Stimulated activated CD4-positive, alpha-beta T cell treated with anti-CD3 and anti-CD28 coated beads, Interleukin-4, amount 100 ng/mL, for 24 hours (primary cell): ENCODE measurements at regions not wholly inside any gene's neighbourhood (a gene's known extent, or its start where the extent isn't known, plus 50 kb on each side); places are given as distances from the start of the nearest gene placed in this dataset.

Experiments
- DNase-seq: peaks from one replicate; pipeline ENCODE4 v3.0.0-alpha.2; 2020

DNA sequence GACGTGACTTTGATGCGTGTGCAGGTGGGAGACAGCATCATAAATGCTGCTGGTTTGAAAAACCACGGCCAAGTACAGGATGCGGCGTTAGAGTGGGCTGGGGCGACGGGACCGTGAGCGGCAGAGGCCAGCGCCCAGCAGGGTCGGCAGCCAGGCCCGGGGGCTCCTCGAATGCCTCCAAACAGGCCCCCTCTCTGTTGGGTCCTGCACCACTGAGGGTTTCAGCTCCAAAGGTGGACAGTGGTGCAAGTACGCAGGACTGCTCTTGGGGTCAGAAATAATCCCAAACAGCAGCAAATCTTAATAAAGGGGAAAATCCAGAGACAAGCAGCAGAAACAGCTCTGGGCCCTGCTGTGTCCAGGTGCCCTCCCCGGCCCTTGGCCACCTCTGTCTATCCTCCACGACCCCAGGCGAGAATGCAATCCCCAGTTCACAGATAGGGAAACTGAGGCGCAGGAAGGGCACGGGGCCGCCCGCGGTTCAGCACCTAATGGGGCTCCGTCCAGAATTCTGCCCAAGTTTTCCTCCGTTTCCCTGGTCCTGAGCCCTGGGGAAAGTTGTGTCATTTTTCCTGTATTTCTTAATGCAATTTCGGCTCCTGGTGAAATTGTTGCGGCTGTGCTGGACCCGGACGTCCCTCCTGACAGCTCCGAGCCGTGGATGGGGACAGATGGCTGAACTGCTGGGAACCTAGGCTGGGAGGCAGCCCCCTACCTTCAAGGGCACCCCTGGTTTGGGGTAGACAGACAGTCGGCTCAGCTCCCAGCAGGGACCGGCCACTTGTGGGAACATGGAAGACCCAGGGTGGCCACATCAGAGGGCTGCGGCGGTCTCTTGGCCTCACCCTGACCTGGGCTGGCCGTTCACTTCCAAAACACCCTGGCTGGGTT is 97.4 kb downstream of the FOXL3 start:
- no peak for DNase-seq

DNA sequence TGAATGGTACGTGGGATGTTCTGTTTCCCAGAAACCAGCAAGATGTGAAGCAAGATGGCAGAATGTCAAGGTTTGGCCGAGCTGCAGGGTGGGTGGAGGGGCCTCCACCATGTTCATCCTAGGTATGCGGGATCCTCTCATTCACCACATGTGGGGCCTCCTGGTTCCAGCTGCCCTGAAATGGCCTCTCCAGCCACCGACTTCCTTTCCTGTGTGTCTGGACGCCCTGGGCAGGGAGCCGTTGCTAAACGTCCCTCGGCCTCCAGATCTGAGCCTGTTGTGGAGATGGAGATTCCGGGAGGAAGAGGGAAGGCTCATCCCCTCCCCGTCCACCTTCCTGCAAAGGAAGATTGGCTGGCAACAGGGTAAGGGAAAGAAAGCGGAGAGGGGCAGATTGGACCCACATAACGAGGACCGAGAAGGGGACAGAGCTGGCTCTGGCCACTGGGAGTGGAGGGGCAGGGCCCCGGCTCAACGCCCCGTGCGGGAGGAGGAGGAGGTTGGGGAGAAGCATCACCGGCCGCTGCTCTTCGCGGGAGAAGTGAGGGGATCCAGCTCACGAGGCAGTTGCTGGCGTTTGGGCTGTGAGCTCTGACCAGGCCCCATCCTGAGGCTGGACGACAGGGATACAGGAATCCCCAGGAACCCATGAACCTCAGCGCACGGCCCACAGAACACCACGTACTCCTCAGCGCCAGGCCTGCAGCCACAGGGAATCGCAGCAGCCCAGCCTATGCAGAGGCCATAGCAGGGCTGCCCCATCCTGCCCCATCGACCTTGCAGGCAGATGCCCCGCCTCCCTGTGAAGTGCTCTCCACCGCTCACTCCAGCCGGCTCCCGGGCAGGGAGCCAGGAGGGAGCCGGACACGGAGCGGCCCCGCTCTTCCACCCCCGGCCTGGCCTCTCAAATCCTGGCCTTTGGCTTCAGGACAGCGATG is 98.3 kb downstream of the FOXL3 start:
- DNase-seq: no peak

GRCh38 chr7:388961-389701 is 99.2 kb downstream of the FOXL3 start:
- no peak for DNase-seq

DNA sequence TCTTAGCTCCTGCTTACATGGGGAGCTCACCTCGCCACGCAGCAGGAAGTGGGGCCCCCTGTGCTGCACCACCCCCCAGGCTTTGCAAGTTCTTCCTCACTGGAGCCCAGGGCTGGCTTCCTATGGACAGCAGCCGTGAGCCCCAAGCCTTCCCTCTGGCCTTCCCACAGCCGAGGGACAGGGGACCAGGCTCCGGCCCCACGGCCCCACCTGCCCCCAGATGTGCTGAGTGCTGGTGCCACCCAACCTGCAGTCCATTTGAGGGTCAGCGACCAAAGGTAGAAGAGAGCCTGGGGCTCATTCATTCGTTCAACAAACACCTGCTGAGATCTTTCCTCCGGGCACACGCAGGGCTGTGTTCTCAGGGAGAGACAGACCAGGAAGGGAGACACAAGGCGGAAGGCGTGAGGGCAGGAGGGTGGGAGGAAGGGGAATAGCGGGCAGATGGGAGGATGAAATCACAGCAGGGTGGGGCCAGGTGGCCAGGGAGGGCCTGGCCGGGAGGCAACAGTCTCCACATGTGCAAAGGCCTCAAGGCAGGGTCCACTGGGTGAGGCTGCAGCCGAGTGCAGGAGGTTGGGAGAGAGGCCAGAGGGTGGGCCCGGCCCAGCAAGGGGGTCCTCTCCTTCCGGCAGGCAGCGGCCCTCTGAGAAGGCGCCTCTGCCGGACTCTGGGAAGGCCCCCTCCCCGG is 100.1 kb downstream of the FOXL3 start:
- no peak for DNase-seq

DNA sequence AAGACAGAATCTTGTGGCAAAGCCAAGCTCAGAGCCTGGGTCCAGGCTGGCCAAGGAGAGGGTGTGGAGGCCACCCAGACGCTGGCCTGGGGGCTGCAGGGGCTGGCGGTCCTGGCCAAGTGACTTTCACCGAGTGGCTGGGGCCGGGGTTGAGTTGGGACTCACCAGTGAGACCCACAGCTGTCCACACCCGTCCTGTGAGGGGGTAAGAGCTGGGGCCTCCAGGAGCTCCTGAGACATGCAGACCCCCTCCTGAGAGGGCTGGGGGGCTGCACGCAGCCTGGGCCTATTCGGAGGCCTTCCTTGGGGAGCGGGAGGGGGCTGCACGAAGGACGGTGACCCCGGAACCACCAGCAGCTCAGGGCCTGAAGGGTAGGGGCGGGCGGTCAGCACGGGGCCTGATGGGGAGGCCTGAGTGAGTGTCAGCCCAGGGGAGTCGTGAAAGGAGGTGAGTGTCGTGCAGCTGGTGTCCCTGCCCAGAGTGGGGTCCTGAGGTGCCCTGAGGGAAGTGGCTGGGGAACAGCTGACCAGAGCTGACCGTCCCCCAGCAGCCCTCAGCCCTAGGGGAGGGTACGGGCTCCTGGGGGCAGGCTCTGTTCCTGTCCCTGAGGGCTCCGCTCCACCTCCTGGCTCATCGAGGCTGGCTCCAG is 100.9 kb downstream of the FOXL3 start:
- no peak for DNase-seq

GRCh38 chr7:391411-391951 is 101.5 kb downstream of the FOXL3 start:
- no peak for DNase-seq

- no peak for DNase-seq
These were observed 102.1 kb downstream of the FOXL3 start for GRCh38 chr7:391961-392524.

DNA sequence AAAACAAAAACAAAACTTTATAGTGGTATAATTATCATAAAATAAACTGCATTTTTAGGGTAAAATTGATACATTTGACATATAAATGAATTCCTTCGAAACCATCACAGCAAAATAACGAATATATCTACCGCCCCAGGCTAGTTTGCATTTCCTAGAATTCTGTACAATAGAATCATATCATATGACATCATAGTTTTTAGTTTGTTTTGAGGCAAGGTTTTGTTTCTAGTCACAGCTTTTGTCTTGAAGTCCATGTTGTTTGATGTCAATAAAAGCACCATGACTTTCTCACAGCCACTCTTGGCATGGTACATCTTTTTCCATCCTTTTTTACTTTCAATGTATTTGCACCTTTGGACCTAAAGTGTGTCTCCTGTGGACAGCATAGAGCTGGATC is 102.9 kb downstream of the FOXL3 start:
- DNase-seq: no peak

DNA sequence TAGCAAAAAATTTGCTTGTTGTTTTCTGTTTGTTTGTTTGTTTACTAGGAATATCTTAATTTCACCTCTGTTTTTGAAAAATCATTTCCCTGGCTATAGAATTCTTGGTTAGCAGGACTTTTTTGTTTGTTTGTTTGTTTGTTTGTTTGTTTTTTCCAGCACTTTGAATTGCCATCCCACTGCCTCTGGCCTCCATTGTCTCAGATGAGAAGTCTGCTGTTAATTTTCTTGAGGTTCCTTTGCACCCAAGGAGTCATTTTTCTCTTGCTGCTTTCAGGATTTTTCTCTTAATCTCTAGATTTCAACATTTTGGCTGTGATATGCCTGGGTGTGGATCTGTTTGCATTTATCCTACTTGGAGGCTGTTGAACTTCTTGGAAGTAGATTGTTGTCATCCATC is 105.7 kb downstream of the FOXL3 start:
- DNase-seq: no peak

DNA sequence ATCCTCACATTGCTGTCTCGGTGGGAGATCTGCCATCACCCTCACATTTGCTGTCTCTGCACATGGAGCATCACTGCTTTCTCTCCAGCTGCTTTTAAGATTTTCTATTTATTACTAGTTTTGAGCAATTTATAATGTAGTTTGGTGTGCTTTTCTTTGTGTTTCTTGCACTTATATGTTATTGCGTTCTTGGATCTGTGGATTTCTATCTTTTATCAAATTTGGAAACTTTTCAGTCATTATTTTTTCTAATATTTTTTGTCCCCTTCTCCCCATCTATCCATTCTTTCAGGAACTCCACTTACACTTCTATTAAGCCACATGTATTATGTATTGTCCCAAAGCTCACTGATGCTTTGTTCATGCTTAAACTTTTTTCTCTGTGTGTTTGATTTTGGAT is 108.9 kb downstream of the FOXL3 start:
- no peak for DNase-seq

DNA sequence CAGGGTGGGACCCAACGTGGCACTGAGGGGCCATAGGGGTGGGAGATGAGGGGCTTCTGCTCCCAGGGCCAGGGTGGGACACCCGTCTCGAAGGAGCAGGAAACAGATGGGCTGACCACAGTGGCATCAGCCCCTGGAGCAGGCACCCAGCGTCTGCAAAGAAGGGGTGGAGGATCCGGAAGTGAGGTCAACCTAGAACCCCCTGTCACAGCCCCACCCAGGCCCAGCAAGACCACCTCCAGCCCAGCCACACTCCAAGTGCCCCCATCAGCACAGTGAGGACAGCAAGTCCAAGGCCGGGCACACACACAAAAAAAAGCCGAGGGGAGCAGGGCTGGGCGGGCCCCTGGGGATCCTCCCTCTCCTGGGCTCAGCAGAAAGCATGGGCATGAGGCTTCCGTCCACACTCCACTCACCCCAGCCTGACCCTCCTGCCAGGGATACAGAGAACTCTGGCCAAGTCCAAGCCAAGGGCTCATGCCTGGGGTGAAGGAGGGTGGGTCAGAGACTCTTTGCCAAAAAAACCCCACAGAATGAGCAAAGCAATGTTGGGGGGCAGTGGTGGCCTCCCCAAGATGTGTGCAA is 111.0 kb downstream of the FOXL3 start:
- no peak for DNase-seq

DNA sequence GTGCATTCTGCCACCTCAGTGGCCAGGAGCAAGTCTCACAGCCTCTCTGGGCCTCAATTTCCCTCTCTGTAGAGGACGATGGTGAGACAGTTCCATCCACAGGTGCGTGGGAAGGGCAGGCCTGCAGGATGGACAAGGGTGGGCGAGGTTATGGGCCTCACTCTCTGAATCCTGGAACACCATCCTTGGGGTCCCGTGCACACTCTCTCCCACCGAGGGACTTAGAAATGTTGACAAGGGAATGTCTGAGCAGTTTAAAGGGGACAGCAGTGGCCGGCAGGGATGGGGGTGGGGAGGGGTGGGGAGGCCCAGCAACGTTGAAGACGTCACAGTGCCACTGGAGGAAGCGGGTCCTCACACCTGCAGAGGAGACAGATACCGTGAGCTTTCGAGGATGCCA is 111.5 kb downstream of the FOXL3 start:
- no peak for DNase-seq

DNA sequence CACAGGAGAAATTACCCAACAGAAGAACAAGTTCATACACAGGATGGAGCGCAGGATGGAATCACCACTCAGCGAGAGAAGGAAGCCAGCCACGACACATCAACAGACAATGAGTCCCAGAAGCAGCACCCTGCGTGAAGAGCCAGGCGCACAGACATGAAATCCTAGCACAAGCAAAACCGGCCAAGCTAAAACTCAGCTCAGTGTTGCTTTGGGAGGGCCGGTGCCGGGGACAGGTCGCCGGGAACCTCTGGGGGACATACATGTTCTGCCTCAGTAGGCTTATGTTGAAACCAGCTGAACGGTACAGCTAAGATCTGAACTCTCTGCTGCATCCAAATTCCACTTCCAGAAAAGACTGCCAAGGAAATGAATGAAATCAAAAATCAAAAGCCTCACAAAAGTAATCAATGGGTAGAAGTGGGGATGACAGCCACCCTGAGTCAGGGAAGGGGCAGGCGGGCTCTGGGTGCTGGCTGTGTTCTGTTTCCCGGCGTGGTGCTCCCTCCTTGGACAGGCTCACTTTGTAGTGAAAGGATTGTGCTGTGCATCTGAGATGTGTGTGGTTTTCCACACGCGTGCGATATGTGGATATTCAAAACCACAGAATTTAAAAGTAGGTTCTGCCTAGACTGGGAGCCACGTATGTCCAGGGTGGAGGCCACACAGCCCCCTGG is 114.7 kb downstream of the PDGFA start:
- no peak for DNase-seq

GRCh38 chr7:405489-406211 is 114.0 kb downstream of the PDGFA start:
- DNase-seq: no peak

- no peak for DNase-seq
These were observed 111.7 kb downstream of the PDGFA start for GRCh38 chr7:407721-408539.

DNA sequence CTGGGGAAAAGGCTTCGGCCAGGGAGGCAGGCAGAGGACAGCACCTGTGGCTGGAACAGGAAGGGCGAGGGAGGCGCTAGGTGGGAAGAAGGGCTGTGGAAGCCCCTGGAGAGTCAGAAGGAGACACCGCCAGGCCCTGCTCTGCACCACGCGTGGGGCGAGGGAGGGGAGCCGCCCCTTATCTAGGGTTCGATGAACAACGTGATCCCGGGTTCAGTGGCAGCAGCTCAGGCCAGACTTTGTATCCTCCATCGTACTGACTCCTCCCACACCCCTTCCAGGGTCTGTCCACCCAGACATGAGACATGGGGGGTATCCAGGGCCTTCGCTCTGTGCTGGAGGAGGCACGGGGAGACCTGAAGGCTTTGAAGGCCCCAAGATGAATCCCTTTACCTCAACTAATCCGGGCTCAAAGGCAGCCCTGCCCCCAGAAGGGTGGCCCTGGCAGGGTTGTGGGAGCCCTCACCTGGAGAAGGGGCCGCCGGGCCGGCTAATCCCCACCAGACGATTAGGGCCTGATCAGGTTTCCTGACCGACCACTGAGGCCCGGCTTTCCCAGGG is 110.8 kb downstream of the PDGFA start:
- DNase-seq: no peak

DNA sequence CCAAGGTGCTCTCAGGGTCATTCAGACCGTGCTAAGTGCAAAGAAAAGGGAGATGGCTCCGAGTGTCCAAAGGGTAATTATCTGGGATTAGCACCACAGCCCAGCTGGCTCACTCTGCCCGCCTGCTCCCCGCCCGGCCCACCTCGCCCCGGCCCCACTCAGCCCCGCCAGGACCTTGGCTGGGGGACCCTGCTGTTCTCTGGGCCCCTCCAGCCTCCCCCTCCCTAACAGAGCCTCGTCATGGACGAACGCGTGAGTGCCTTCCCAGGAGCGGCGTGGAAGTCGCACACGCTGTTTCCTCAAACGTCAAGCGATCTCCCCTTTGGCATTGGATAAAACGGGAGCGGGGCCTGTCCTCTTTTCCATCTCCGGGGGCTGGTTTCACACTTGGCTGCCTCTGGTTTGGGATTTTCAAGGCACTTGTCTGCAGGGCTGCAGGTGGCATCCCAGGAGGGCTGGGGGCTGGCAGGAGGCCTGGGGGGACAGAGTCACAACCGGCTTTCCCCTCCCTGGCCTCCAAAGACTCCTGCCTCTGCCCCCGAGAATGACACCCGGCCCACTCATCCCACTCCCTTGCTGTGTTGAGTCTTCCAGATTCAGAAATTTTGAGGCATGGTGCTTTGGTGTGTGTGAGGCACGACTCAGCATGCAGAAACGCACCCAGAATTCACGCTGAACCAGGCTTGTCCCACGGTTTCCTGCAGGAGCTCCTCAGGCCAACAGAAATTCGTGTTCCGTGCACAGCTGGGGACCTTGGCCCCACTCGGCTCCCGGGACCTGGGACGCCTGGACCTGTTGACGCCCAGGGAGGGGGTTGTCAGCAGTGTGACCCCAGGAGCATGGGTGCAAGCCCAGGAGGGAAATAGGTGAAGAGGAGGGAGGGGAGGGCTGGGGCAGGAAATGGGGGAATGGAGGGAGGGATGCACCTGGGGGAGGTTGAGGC is 110.0 kb downstream of the PDGFA start:
- DNase-seq: no peak
